AG04450 (cell line): ENCODE measurements at regions not wholly inside any gene's neighbourhood (a gene's known extent, or its start where the extent isn't known, plus 50 kb on each side); places are given as distances from the start of the nearest gene placed in this dataset.

Experiments
- CTCF ChIA-PET: fragments of 300-600, 350-600 bp; formaldehyde crosslinking; extraction: SDS; loops from one replicate; lab custom pipeline; 2022; ENCODE audit warnings: antibody characterized with exemption, inconsistent platforms; lab: Charles Lee
- POLR2A ChIA-PET: fragments of 350-600 bp; formaldehyde crosslinking; extraction: SDS; loops from one replicate; lab custom pipeline; 2021; ENCODE audit warnings: antibody characterized with exemption, inconsistent platforms; lab: Yijun Ruan, JAX
- DNase-seq: peaks from one replicate; pipeline ENCODE4 v3.0.0-alpha.2; 2011; ENCODE audit warnings: low read depth, low spot score
- H3K27ac ChIP-seq: one replicate; pipeline ENCODE4 v1.5.1; 2012; ENCODE audit warnings: low read depth, low read length, control low read depth
- H3K27me3 ChIP-seq: one replicate; pipeline ENCODE4 v1.6.0; 2012; ENCODE audit warnings: low read length; ENCODE audit not compliant: control insufficient read depth, insufficient read depth
- H3K4me3 ChIP-seq: 2 replicates; pipeline ENCODE4 v1.5.1; 2011; ENCODE audit warnings: mild to moderate bottlenecking, low read depth, low read length, control low read depth
- H3K9me3 ChIP-seq: 2 replicates; pipeline ENCODE4 v1.5.1; 2012; ENCODE audit warnings: low read length; ENCODE audit not compliant: control insufficient read depth, insufficient read depth
- TF ChIP-seq, protein P1 (sequence below): IDR thresholded peaks from 2 replicates; pipeline ENCODE4 v1.5.1; 2011; ENCODE audit warnings: low read depth, low read length, control low read depth, inconsistent platforms

DNA sequence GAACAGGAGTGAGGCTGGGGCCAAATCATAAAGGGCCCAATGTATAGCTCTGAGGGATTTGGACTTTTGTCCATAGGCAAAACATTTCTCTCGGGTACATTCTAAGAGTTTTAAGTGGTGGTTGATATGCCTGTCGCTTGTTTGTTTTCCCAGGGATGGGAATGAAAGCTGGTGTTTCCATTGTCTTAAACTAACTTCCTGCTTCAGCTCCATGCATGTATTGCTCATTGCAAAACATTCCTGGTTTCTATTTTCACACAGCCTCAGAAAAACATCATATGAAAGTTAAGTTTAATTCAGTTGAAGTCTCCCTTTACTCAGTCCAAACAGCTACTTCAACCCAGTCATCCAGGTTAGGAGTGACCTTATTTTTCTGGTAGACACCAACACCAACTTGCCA lies 235.0 kb downstream of the ACTL7B start:
- no peaks in the 10 kb centered on the region for H3K27me3 ChIP-seq
- POLR2A ChIA-PET: no interaction called here
- TF ChIP-seq, protein P1, sequence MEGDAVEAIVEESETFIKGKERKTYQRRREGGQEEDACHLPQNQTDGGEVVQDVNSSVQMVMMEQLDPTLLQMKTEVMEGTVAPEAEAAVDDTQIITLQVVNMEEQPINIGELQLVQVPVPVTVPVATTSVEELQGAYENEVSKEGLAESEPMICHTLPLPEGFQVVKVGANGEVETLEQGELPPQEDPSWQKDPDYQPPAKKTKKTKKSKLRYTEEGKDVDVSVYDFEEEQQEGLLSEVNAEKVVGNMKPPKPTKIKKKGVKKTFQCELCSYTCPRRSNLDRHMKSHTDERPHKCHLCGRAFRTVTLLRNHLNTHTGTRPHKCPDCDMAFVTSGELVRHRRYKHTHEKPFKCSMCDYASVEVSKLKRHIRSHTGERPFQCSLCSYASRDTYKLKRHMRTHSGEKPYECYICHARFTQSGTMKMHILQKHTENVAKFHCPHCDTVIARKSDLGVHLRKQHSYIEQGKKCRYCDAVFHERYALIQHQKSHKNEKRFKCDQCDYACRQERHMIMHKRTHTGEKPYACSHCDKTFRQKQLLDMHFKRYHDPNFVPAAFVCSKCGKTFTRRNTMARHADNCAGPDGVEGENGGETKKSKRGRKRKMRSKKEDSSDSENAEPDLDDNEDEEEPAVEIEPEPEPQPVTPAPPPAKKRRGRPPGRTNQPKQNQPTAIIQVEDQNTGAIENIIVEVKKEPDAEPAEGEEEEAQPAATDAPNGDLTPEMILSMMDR: no peak
- no peak overlapping the region for H3K27ac ChIP-seq
- CTCF ChIA-PET: no interaction called here
- no peak for DNase-seq
- H3K9me3 ChIP-seq: no peaks in the 10 kb centered on the region
- no peak overlapping the region for H3K4me3 ChIP-seq

DNA sequence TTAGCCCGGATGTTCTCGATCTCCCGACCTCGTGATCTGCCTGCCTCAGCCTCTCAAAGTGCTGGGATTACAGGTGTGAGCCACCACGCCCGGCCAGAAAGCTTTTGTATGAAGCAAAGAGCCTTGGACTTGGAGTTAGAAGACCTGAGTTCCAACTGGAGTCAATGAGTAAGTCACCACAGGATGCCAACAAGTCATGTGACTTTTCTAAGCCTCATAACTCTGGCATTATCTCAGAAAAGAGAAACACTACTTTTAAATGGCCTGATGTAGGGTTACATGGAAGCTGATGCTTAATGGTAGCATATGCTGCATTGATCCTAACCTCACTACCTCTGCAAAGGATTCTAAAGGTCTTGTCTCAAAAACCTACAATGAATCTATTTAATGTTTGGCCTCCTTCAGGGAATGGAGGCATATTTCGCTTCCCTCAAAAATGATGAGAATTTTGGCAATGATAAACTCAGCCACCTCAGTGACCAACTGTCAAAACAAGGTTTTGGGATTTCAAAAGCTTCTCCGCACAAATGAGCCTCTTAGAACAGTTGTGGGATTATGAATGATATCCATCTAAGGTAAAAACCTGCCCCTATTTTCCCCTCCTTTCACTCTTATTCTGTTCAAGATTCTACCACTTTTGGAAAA lies 236.8 kb downstream of the ACTL7B start:
- no peak for DNase-seq
- TF ChIP-seq, protein P1: no peak
- CTCF ChIA-PET: no interaction called here
- no peaks in the 10 kb centered on the region for H3K9me3 ChIP-seq
- no peak overlapping the region for H3K27ac ChIP-seq
- H3K27me3 ChIP-seq: no peaks in the 10 kb centered on the region
- POLR2A ChIA-PET: no interaction called here
- H3K4me3 ChIP-seq: no peak overlapping the region

DNA sequence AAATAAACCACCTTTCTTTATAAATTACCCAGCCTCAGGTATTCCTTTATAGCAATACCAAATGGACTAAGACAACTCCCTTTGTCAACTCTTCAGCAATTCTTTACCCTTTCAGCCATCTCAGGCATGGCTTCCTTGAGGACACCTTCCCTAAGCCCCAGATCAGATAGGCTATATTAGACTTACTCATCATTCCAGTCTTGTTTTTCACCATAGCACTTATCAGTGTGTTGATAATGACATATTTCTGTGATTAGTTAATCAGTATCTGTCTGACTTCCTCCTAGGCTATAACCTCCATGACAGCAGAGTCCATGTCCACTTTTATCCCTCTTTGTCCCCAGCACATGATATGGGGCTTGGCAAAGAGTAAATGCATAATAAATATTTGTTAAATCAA lies 238.1 kb downstream of the ACTL7B start:
- TF ChIP-seq, protein P1: no peak
- DNase-seq: no peak
- POLR2A ChIA-PET: no interaction called here
- no peak overlapping the region for H3K27ac ChIP-seq
- H3K9me3 ChIP-seq: no peaks in the 10 kb centered on the region
- no peak overlapping the region for H3K4me3 ChIP-seq
- CTCF ChIA-PET: no interaction called here
- H3K27me3 ChIP-seq: no peaks in the 10 kb centered on the region

DNA sequence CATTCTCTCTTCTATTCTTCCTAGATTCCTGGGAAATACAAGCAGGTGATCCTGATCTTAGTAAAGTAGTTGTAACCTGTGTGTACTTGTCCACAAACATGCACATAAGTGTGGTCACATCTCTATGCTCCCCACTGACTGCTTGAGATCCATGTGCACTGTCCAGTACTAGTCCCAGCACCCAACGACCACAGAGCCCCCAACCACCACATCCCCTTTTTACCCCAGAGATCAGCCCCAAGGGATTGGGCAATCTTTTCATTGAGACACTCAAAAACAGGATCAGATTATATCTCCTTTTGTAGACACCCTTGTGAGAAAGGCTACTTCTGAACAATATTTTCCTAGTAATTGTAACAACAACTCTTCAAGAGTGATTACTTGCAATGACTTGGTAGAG lies 240.6 kb downstream of the ACTL7B start:
- no peak overlapping the region for H3K4me3 ChIP-seq
- TF ChIP-seq, protein P1: no peak
- no peak for DNase-seq
- ChIA-PET POLR2A (no interaction called here), CTCF (no interaction called here)
- H3K27me3 ChIP-seq: no peaks in the 10 kb centered on the region
- H3K9me3 ChIP-seq: no peaks in the 10 kb centered on the region
- H3K27ac ChIP-seq: no peak overlapping the region

DNA sequence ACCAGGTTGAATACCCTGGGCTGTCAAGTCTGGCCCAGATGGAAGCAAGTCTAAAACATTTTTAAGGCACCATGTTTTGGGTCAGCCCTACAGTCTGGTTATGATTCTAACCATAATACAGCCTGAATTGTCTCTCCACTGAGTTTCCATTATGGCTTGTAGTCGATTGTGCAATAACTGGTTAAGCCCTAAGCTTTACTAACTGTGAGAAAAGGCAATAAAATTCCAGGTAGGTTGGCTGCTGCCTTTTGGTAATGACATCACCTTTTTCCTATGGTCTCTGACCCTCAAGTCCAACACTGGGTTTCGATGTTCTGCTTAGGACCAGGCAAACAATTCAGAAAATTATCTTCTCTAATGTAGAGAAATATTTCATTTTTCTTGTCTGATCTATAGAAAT lies 243.3 kb downstream of the ACTL7B start:
- ChIA-PET POLR2A (no interaction called here), CTCF (no interaction called here)
- Histone ChIP-seq H3K4me3 (no peak overlapping the region), H3K27me3 (no peaks in the 10 kb centered on the region), H3K27ac (no peak overlapping the region), H3K9me3 (no peaks in the 10 kb centered on the region)
- TF ChIP-seq, protein P1: no peak
- no peak for DNase-seq
